ENCODE measurements at regions not wholly inside any gene's neighbourhood (a gene's known extent, or its start where the extent isn't known, plus 50 kb on each side); places are given as distances from the start of the nearest gene placed in this dataset.
"Not testable (repeated sequence)": the region's sequence is repeated elsewhere in the genome, so short reads cannot be mapped to it uniquely, and the experiment has no call there.

DNA sequence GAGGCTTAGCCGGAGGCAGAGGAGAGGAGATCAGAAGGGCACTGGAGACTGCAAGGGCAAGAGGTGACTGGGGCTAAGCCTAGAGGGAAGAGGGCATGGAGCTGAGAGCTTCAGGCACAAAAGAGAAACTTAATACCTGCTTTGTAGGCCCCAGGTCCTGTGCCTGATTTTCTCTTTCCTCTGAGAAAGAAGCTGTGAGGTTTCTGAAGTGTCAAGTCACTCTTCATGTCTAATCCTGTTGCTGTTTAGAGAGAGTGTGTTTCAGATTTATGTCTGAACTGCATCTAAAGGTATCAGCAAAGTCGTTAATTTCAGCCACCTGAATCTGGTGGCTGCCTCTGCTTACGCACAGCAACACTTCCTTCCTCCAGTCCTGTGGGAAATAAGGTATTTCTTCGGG lies 106.9 kb upstream of the RNU6-1 start:
- Histone ChIP-seq H2AFZ (ENCODE audit: low read length) (no peak overlapping the region), H3K27ac (ENCODE audit: insufficient read depth, low read length) (no peak overlapping the region), H3K4me1 (ENCODE audit: control insufficient read depth, extremely low read depth, insufficient read depth, low read length) (no peaks in the 10 kb centered on the region), H3K36me3 (ENCODE audit: control insufficient read depth, insufficient read depth, low read length) (no peaks in the 10 kb centered on the region), H3K4me2 (ENCODE audit: extremely low read depth, insufficient read depth, low read length) (no peak overlapping the region), H3K79me2 (ENCODE audit: control insufficient read depth, insufficient read depth, low read length) (no peaks in the 10 kb centered on the region), H3K9ac (ENCODE audit: insufficient read depth, low read length) (no peak overlapping the region), H4K20me1 (ENCODE audit: control insufficient read depth, extremely low read depth, insufficient read depth, low read length) (no peaks in the 10 kb centered on the region), H3K9me3 (ENCODE audit: control insufficient read depth, insufficient read depth, low read depth, low read length) (no peaks in the 10 kb centered on the region), H3K27me3 (ENCODE audit: control insufficient read depth, insufficient read depth, low read length) (no peaks in the 10 kb centered on the region), H3K4me3 (replicated peaks in 1 of 4; ENCODE audit: control extremely low read depth in 1 of 4, insufficient read depth in 1 of 4, low read depth in 3 of 4, low read length in 4 of 4) (no peak overlapping the region)
- TF ChIP-seq, protein P1, sequence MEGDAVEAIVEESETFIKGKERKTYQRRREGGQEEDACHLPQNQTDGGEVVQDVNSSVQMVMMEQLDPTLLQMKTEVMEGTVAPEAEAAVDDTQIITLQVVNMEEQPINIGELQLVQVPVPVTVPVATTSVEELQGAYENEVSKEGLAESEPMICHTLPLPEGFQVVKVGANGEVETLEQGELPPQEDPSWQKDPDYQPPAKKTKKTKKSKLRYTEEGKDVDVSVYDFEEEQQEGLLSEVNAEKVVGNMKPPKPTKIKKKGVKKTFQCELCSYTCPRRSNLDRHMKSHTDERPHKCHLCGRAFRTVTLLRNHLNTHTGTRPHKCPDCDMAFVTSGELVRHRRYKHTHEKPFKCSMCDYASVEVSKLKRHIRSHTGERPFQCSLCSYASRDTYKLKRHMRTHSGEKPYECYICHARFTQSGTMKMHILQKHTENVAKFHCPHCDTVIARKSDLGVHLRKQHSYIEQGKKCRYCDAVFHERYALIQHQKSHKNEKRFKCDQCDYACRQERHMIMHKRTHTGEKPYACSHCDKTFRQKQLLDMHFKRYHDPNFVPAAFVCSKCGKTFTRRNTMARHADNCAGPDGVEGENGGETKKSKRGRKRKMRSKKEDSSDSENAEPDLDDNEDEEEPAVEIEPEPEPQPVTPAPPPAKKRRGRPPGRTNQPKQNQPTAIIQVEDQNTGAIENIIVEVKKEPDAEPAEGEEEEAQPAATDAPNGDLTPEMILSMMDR (conservative IDR thresholded peaks at IDR 0.05 in 1 of 2, IDR thresholded peaks at IDR 0.05 in 1 of 2; ENCODE audit: low read depth in 1 of 2, low read length in 2 of 2) = no peak
- TF ChIP-seq EZH2 (IDR thresholded peaks at IDR 0.05; ENCODE audit: low read length, missing control alignments) = no peak
- no peak for DNase-seq (ENCODE audit: low read depth in 2 of 2)

GRCh38 chr15:67947254-67948039 lies 106.7 kb upstream of the PIAS1 start:
- H3K36me3 ChIP-seq (ENCODE audit: control insufficient read depth, insufficient read depth, low read length) = no peaks in the 10 kb centered on the region
- H4K20me1 ChIP-seq (ENCODE audit: control insufficient read depth, extremely low read depth, insufficient read depth, low read length) = no peaks in the 10 kb centered on the region
- H3K9ac ChIP-seq (ENCODE audit: insufficient read depth, low read length) = no peak overlapping the region
- no peaks in the 10 kb centered on the region for H3K4me1 ChIP-seq (ENCODE audit: control insufficient read depth, extremely low read depth, insufficient read depth, low read length)
- no peak overlapping the region for H3K4me2 ChIP-seq (ENCODE audit: extremely low read depth, insufficient read depth, low read length)
- no peak overlapping the region for H3K27ac ChIP-seq (ENCODE audit: insufficient read depth, low read length)
- H3K4me3 ChIP-seq (replicated peaks in 1 of 4; ENCODE audit: control extremely low read depth in 1 of 4, insufficient read depth in 1 of 4, low read depth in 3 of 4, low read length in 4 of 4) = no peak overlapping the region
- TF ChIP-seq, protein P1 (conservative IDR thresholded peaks at IDR 0.05 in 1 of 2, IDR thresholded peaks at IDR 0.05 in 1 of 2; ENCODE audit: low read depth in 1 of 2, low read length in 2 of 2) = no peak
- H3K27me3 ChIP-seq (ENCODE audit: control insufficient read depth, insufficient read depth, low read length) = no peaks in the 10 kb centered on the region
- H3K79me2 ChIP-seq (ENCODE audit: control insufficient read depth, insufficient read depth, low read length) = no peaks in the 10 kb centered on the region
- H2AFZ ChIP-seq (ENCODE audit: low read length) = no peak overlapping the region
- no peaks in the 10 kb centered on the region for H3K9me3 ChIP-seq (ENCODE audit: control insufficient read depth, insufficient read depth, low read depth, low read length)
- no peak for DNase-seq (ENCODE audit: low read depth in 2 of 2)

DNA sequence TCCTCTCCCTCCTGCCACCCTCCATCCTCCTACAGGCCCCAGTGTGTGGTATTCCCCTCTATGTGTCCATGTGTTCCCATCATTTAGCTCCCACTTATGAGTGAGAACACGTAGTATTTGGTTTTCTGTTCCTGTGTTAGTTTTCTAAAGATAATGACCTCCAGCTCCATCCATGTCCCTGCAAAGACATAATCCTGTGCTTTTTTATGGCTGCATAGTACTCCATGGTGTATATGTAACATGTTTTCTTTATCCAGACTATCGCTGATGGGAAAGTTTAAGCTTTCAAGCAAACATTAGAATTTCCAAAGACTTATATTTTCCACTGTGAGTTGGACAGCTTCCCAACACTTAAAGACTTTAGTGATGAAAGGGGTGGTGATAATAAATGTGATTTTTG lies 105.9 kb upstream of the PIAS1 start:
- no peak overlapping the region for H3K27ac ChIP-seq (ENCODE audit: insufficient read depth, low read length)
- H3K27me3 ChIP-seq (ENCODE audit: control insufficient read depth, insufficient read depth, low read length) = no peaks in the 10 kb centered on the region
- no peaks in the 10 kb centered on the region for H3K79me2 ChIP-seq (ENCODE audit: control insufficient read depth, insufficient read depth, low read length)
- TF ChIP-seq, protein P1 (conservative IDR thresholded peaks at IDR 0.05 in 1 of 2, IDR thresholded peaks at IDR 0.05 in 1 of 2; ENCODE audit: low read depth in 1 of 2, low read length in 2 of 2) = no peak
- no peak for TF ChIP-seq EZH2 (IDR thresholded peaks at IDR 0.05; ENCODE audit: low read length, missing control alignments)
- no peaks in the 10 kb centered on the region for H3K4me1 ChIP-seq (ENCODE audit: control insufficient read depth, extremely low read depth, insufficient read depth, low read length)
- H3K4me3 ChIP-seq (replicated peaks in 1 of 4; ENCODE audit: control extremely low read depth in 1 of 4, insufficient read depth in 1 of 4, low read depth in 3 of 4, low read length in 4 of 4) = no peak overlapping the region
- H3K36me3 ChIP-seq (ENCODE audit: control insufficient read depth, insufficient read depth, low read length) = no peaks in the 10 kb centered on the region
- H2AFZ ChIP-seq (ENCODE audit: low read length) = no peak overlapping the region
- no peaks in the 10 kb centered on the region for H3K9me3 ChIP-seq (ENCODE audit: control insufficient read depth, insufficient read depth, low read depth, low read length)
- H3K4me2 ChIP-seq (ENCODE audit: extremely low read depth, insufficient read depth, low read length) = no peak overlapping the region
- H3K9ac ChIP-seq (ENCODE audit: insufficient read depth, low read length) = no peak overlapping the region
- H4K20me1 ChIP-seq (ENCODE audit: control insufficient read depth, extremely low read depth, insufficient read depth, low read length) = no peaks in the 10 kb centered on the region
- DNase-seq (ENCODE audit: low read depth in 2 of 2) = no peak

DNA sequence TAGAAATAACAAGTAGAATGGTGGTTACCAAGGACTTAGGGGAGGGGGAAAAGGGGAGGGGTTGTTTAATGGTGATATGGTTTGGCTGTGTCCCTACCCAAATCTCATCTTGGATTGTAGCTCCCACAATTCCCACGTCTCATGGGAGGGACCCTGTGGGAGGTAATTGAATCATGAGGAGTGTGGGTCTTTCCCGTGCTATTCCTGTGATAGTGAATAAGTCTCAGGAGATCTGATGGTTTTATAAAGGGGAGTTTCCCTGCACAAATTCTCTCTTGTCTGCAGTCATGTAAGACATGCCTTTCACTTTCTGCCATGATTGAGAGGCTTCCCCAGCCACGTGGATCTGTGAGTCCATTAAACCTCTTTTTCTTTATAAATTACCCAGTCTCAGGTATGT lies 102.9 kb upstream of the PIAS1 start:
- not testable (repeated sequence) for H2AFZ ChIP-seq (ENCODE audit: low read length); H3K4me2 ChIP-seq (ENCODE audit: extremely low read depth, insufficient read depth, low read length); H3K9ac ChIP-seq (ENCODE audit: insufficient read depth, low read length); H3K27ac ChIP-seq (ENCODE audit: insufficient read depth, low read length); H3K27me3 ChIP-seq (ENCODE audit: control insufficient read depth, insufficient read depth, low read length); H3K4me1 ChIP-seq (ENCODE audit: control insufficient read depth, extremely low read depth, insufficient read depth, low read length); DNase-seq (ENCODE audit: low read depth in 2 of 2); H4K20me1 ChIP-seq (ENCODE audit: control insufficient read depth, extremely low read depth, insufficient read depth, low read length); H3K79me2 ChIP-seq (ENCODE audit: control insufficient read depth, insufficient read depth, low read length); H3K36me3 ChIP-seq (ENCODE audit: control insufficient read depth, insufficient read depth, low read length); H3K9me3 ChIP-seq (ENCODE audit: control insufficient read depth, insufficient read depth, low read depth, low read length); H3K4me3 ChIP-seq (replicated peaks in 1 of 4; ENCODE audit: control extremely low read depth in 1 of 4, insufficient read depth in 1 of 4, low read depth in 3 of 4, low read length in 4 of 4)

Data from fibroblast of lung (primary cell).